Ovary (tissue), 7 donors: ENCODE measurements at regions not wholly inside any gene's neighbourhood (a gene's known extent, or its start where the extent isn't known, plus 50 kb on each side); places are given as distances from the start of the nearest gene placed in this dataset.

Experiments used
- DNase-seq, 5 donors: peaks; one replicate each; pipeline ENCODE4 v3.0.0-alpha.2; 2019 to 2020
- H3K27ac ChIP-seq, 2 donors: fragments of 200-600 bp; one replicate each; pipeline versions ENCODE4 v1.5.1 to v1.8.0; 2019 to 2022
- H3K27me3 ChIP-seq: fragments of 200-600 bp; one replicate; pipeline ENCODE4 v1.8.0; 2022
- H3K36me3 ChIP-seq: fragments of 200-600 bp; sonication (generic); one replicate; pipeline ENCODE4 v1.5.1; 2019
- H3K4me1 ChIP-seq: one replicate; pipeline ENCODE4 v1.8.1; 2013; ENCODE audit warnings: mild to moderate bottlenecking, moderate library complexity; ENCODE audit not compliant: insufficient read depth
- H3K4me3 ChIP-seq: fragments of 200-600 bp; sonication (generic); one replicate; pipeline ENCODE4 v1.5.1; 2017
- H3K9me3 ChIP-seq, 2 donors: fragments of 200-600 bp in 1 of 2; sonication (generic) in 1 of 2; one replicate each; pipeline versions ENCODE4 v1.5.1 to v1.8.1; 2013 to 2019; ENCODE audit warnings: mild to moderate bottlenecking in 1 of 2, moderate library complexity in 1 of 2
- CTCF ChIP-seq, 3 donors: fragments of 450-650 bp in 2 of 3; fragments of 200-600 bp in 1 of 3; IDR thresholded peaks; one replicate each; pipeline versions ENCODE4 v1.5.1 to v1.8.0; 2016 to 2022; ENCODE audit warnings: antibody characterized with exemption in 3 of 3, mild to moderate bottlenecking in 1 of 3
- EP300 ChIP-seq: sonication (generic); formaldehyde crosslinking; IDR thresholded peaks from one replicate; pipeline ENCODE4 v1.6.1; 2017; ENCODE audit warnings: antibody characterized with exemption
- POLR2A ChIP-seq: fragments of 450-650 bp; IDR thresholded peaks from one replicate; pipeline ENCODE4 v1.6.1; 2017; ENCODE audit warnings: antibody characterized with exemption, mild to moderate bottlenecking, moderate library complexity
- WGBS, 3 donors: extraction: QIAGEN DNeasy Blood & Tissue Kit in 1 of 3; methylation state at CpG; one replicate each; pipeline versions ENCODE4 v1.1.5 to v1.1.7; 2013 to 2017; 5-methylcytosine and 5-hydroxymethylcytosine counted together
- intact Hi-C, 4 donors: fragments of 100-400 bp; cut with DNase I; formaldehyde crosslinking; loops; one replicate each; pipeline versions ENCODE4 v1.11.0 to v1.15.1; 2022 to 2023
- donor health status: DM: no; HTN: no; CAD: no; lungs with moderate emphysema.
- donor health status: DM: no; HTN: no; CAD: no.
- donor health status: Bipolar disorder and iron deficiency.
- donor health status: DM: no; HTN: no; CAD: no.
- donor health status: DM: yes; HTN: yes; CAD: no.

GRCh38 chr20:52251136-52251700, 59.6 kb upstream of the ZFP64 start:
- no peak overlapping the region for H3K4me3 ChIP-seq
- DNase-seq = no peak
- H3K36me3 ChIP-seq = no peaks in the 10 kb centered on the region
- H3K27me3 ChIP-seq = no peaks in the 10 kb centered on the region
- H3K27ac ChIP-seq = no peak overlapping the region
- intact Hi-C loops = no loop called here
- H3K4me1 ChIP-seq = no peaks in the 10 kb centered on the region
- TF ChIP-seq POLR2A (no peak), EP300 (no peak), CTCF (IDR thresholded peaks at IDR 0.05) (no peak)
- H3K9me3 ChIP-seq = no peaks in the 10 kb centered on the region
- WGBS, 3 donors = 96 to 98% (median 96%) methylated on average over 2 of the region's 2 CpGs

- no peak for DNase-seq
- Histone ChIP-seq H3K9me3 (no peaks in the 10 kb centered on the region), H3K27me3 (no peaks in the 10 kb centered on the region), H3K4me1 (no peaks in the 10 kb centered on the region), H3K4me3 (no peak overlapping the region), H3K27ac (no peak overlapping the region), H3K36me3 (no peaks in the 10 kb centered on the region)
- WGBS, 3 donors = 91 to 96% (median 95%) methylated on average over 4 of the region's 4 CpGs
- no peak for TF ChIP-seq EP300
- no peak for TF ChIP-seq CTCF (IDR thresholded peaks at IDR 0.05)
- TF ChIP-seq POLR2A = no peak
- intact Hi-C loops = no loop called here
Observed at GRCh38 chr20:52247548-52247947, 56.0 kb upstream of the ZFP64 start.

GRCh38 chr20:52246366-52246765, 54.8 kb upstream of the ZFP64 start:
- no peak overlapping the region for H3K4me3 ChIP-seq
- H3K9me3 ChIP-seq = no peaks in the 10 kb centered on the region
- 90 to 97% (median 94%) methylated on average over 2 of the region's 2 CpGs for WGBS, 3 donors
- TF ChIP-seq CTCF (IDR thresholded peaks at IDR 0.05) = no peak
- no peak for TF ChIP-seq POLR2A
- TF ChIP-seq EP300 = no peak
- H3K27me3 ChIP-seq = no peaks in the 10 kb centered on the region
- H3K4me1 ChIP-seq = no peaks in the 10 kb centered on the region
- no peak overlapping the region for H3K27ac ChIP-seq
- intact Hi-C loops = no loop called here
- H3K36me3 ChIP-seq = no peaks in the 10 kb centered on the region
- DNase-seq = no peak

- H3K27ac ChIP-seq = no peak overlapping the region
- H3K27me3 ChIP-seq = no peaks in the 10 kb centered on the region
- H3K9me3 ChIP-seq = no peaks in the 10 kb centered on the region
- intact Hi-C loops = no loop called here
- no peaks in the 10 kb centered on the region for H3K36me3 ChIP-seq
- whole genome bisulfite sequencing, 3 donors = 90 to 98% (median 95%) methylated on average over 4 of the region's 4 CpGs
- no peaks in the 10 kb centered on the region for H3K4me1 ChIP-seq
- TF ChIP-seq CTCF (IDR thresholded peaks at IDR 0.05) = no peak
- no peak for TF ChIP-seq POLR2A
- no peak for TF ChIP-seq EP300
- no peak for DNase-seq
- H3K4me3 ChIP-seq = no peak overlapping the region
Observed at GRCh38 chr20:52244702-52245101, 53.1 kb upstream of the ZFP64 start.
